Caco-2 (cell line): ENCODE measurements at regions not wholly inside any gene's neighbourhood (a gene's known extent, or its start where the extent isn't known, plus 50 kb on each side); places are given as distances from the start of the nearest gene placed in this dataset.

Experiments
- BruUV-seq: library from RNA; stranded (reverse); fragments of 400-500 nt; replicated peaks from 2 replicates; lab custom pipeline; 2021; lab: Mats Ljungman, UMichigan
- CTCF ChIA-PET: fragments of 300-600 bp; sonication (Branson Sonifier 250); formaldehyde crosslinking; loops from one replicate; lab custom pipeline; 2022; ENCODE audit warnings: antibody characterized with exemption; lab: Charles Lee
- POLR2A ChIA-PET: fragments of 300-600 bp; sonication (Branson Sonifier 250); formaldehyde crosslinking; loops from one replicate; lab custom pipeline; 2022; ENCODE audit warnings: antibody characterized with exemption; lab: Charles Lee
- DNase-seq, 2 experiments: peaks; one replicate each; pipeline versions ENCODE4 v3.0.0 to v3.0.0-alpha.2; 2020 to 2022
- H3K27me3 ChIP-seq: replicated peaks from 2 replicates; pipeline ENCODE4 v1.6.0; 2011; ENCODE audit warnings: low read length; ENCODE audit not compliant: control insufficient read depth, insufficient read depth
- H3K36me3 ChIP-seq: 2 replicates; pipeline ENCODE4 v1.5.1; 2011; ENCODE audit warnings: low read length; ENCODE audit not compliant: control insufficient read depth, insufficient read depth
- H3K4me1 ChIP-seq: fragments of 250-450 bp; sonication (Bioruptor Pico); 2 replicates; pipeline ENCODE4 v1.5.1; 2020; ENCODE audit warnings: mild to moderate bottlenecking
- H3K4me3 ChIP-seq: 2 replicates; pipeline ENCODE4 v1.5.1; 2011; ENCODE audit warnings: low read depth, mild to moderate bottlenecking, control low read depth, low read length
- H3K9me3 ChIP-seq: fragments of 250-450 bp; sonication (Bioruptor Pico); 2 replicates; pipeline ENCODE4 v1.5.1; 2020; ENCODE audit warnings: mild to moderate bottlenecking, moderate library complexity
- H3K27ac Mint-ChIP-seq: one replicate; pipeline ENCODE4 v1.8.0; 2022; ENCODE audit warnings: mixed read lengths; ENCODE audit not compliant: unreplicated experiment
- H3K27me3 Mint-ChIP-seq: one replicate; pipeline ENCODE4 v1.8.0; 2022; ENCODE audit warnings: mixed read lengths; ENCODE audit not compliant: insufficient read depth, unreplicated experiment
- H3K36me3 Mint-ChIP-seq: one replicate; pipeline ENCODE4 v1.8.0; 2022; ENCODE audit warnings: mild to moderate bottlenecking, mixed read lengths; ENCODE audit not compliant: insufficient read depth, unreplicated experiment
- H3K4me1 Mint-ChIP-seq: one replicate; pipeline ENCODE4 v1.8.0; 2022; ENCODE audit warnings: low read depth, mixed read lengths; ENCODE audit not compliant: unreplicated experiment
- H3K4me3 Mint-ChIP-seq: one replicate; pipeline ENCODE4 v1.8.0; 2022; ENCODE audit warnings: mild to moderate bottlenecking, moderate library complexity, mixed read lengths; ENCODE audit not compliant: unreplicated experiment
- H3K9me3 Mint-ChIP-seq: one replicate; pipeline ENCODE4 v1.8.0; 2022; ENCODE audit warnings: mixed read lengths; ENCODE audit not compliant: unreplicated experiment
- CTCF ChIP-seq, 2 experiments: fragments of 200-600 bp in 1 of 2; IDR thresholded peaks; 1 replicate in 1 of 2; 2 replicates in 1 of 2; pipeline versions ENCODE4 v1.5.1 to v1.8.0; 2011 to 2022; ENCODE audit warnings: antibody characterized with exemption in 1 of 2, control low read depth in 1 of 2, inconsistent platforms in 1 of 2, low read depth in 1 of 2, low read length in 1 of 2, mild to moderate bottlenecking in 1 of 2, moderate library complexity in 1 of 2; ENCODE audit not compliant: insufficient read depth in 1 of 2, severe bottlenecking in 1 of 2, unreplicated experiment in 1 of 2
- intact Hi-C: fragments of 100-400 bp; cut with micrococcal nuclease; formaldehyde crosslinking; loops from one replicate; pipeline ENCODE4 v1.10.0; 2022; ENCODE audit not compliant: unreplicated experiment

GRCh38 chr10:113320987-113321386 lies 231.9 kb upstream of the HABP2 start:
- H3K9me3 ChIP-seq = no peaks in the 10 kb centered on the region; the same call in 1 of the 2 replicates
- Mint-ChIP-seq H3K4me1 (no peaks in the 10 kb centered on the region), H3K27me3 (peaks cover 3% of the 10 kb centered on the region), H3K4me3 (no peak overlapping the region), H3K9me3 (no peaks in the 10 kb centered on the region), H3K27ac (no peak overlapping the region), H3K36me3 (no peaks in the 10 kb centered on the region)
- BruUV-seq = no TSS peak
- no peak overlapping the region for H3K4me3 ChIP-seq
- DNase-seq = no peak
- no peak for TF ChIP-seq CTCF (IDR thresholded peaks at IDR 0.05; ENCODE audit: insufficient read depth in 1 of 2, low read depth in 1 of 2, low read length in 1 of 2, severe bottlenecking in 1 of 2, unreplicated experiment in 1 of 2)
- ChIA-PET POLR2A (no interaction called here), CTCF (no interaction called here)
- no peaks in the 10 kb centered on the region; the same call in 1 of the 2 replicates for H3K27me3 ChIP-seq
- no peaks in the 10 kb centered on the region for H3K4me1 ChIP-seq
- no peaks in the 10 kb centered on the region for H3K36me3 ChIP-seq
- intact Hi-C loops = no loop called here

GRCh38 chr10:113322843-113323242 lies 230.0 kb upstream of the HABP2 start:
- Mint-ChIP-seq H3K9me3 (no peaks in the 10 kb centered on the region), H3K4me3 (no peak overlapping the region), H3K27me3 (no peaks in the 10 kb centered on the region), H3K4me1 (no peaks in the 10 kb centered on the region), H3K27ac (no peak overlapping the region), H3K36me3 (no peaks in the 10 kb centered on the region)
- H3K9me3 ChIP-seq = no peaks in the 10 kb centered on the region; the same call in 1 of the 2 replicates
- CTCF ChIA-PET = no interaction called here
- H3K36me3 ChIP-seq = no peaks in the 10 kb centered on the region
- no peak for TF ChIP-seq CTCF (IDR thresholded peaks at IDR 0.05; ENCODE audit: insufficient read depth in 1 of 2, low read depth in 1 of 2, low read length in 1 of 2, severe bottlenecking in 1 of 2, unreplicated experiment in 1 of 2)
- H3K4me3 ChIP-seq = no peak overlapping the region
- intact Hi-C loops = no loop called here
- peaks cover 7% of the 10 kb centered on the region; the same call in 1 of the 2 replicates for H3K4me1 ChIP-seq
- BruUV-seq = no TSS peak
- H3K27me3 ChIP-seq = no peaks in the 10 kb centered on the region; the same call in 1 of the 2 replicates
- no peak for DNase-seq
- POLR2A ChIA-PET = no interaction called here

- BruUV-seq = no TSS peak
Observed at GRCh38 chr10:113323985-113324384, 228.9 kb upstream of the HABP2 start.

More at GRCh38 chr10:113323985-113324384, 228.9 kb upstream of the HABP2 start:
- intact Hi-C loops = no loop called here
- Mint-ChIP-seq H3K4me1 (no peaks in the 10 kb centered on the region), H3K36me3 (no peaks in the 10 kb centered on the region), H3K27me3 (no peaks in the 10 kb centered on the region), H3K27ac (no peak overlapping the region), H3K4me3 (no peak overlapping the region), H3K9me3 (no peaks in the 10 kb centered on the region)
- no peaks in the 10 kb centered on the region for H3K36me3 ChIP-seq
- DNase-seq = no peak
- POLR2A ChIA-PET = no interaction called here
- no peak for TF ChIP-seq CTCF (IDR thresholded peaks at IDR 0.05; ENCODE audit: insufficient read depth in 1 of 2, low read depth in 1 of 2, low read length in 1 of 2, severe bottlenecking in 1 of 2, unreplicated experiment in 1 of 2)
- no peak overlapping the region for H3K4me3 ChIP-seq
- H3K9me3 ChIP-seq = no peaks in the 10 kb centered on the region
- peaks cover 7% of the 10 kb centered on the region; the same call in 1 of the 2 replicates for H3K4me1 ChIP-seq
- H3K27me3 ChIP-seq = no peaks in the 10 kb centered on the region
- CTCF ChIA-PET = no interaction called here
